GM18511 (cell line): ENCODE measurements at regions not wholly inside any gene's neighbourhood (a gene's known extent, or its start where the extent isn't known, plus 50 kb on each side); places are given as distances from the start of the nearest gene placed in this dataset.
"Not testable (repeated sequence)": the region's sequence is repeated elsewhere in the genome, so short reads cannot be mapped to it uniquely, and the experiment has no call there.

ENCODE experiments used
- ATAC-seq: cut with Tn5 transposase; IDR thresholded peaks from one replicate; pipeline ENCODE4 v1.9.1; 2021; ENCODE audit warnings: mild to moderate bottlenecking, moderate library complexity; ENCODE audit not compliant: unreplicated experiment

DNA sequence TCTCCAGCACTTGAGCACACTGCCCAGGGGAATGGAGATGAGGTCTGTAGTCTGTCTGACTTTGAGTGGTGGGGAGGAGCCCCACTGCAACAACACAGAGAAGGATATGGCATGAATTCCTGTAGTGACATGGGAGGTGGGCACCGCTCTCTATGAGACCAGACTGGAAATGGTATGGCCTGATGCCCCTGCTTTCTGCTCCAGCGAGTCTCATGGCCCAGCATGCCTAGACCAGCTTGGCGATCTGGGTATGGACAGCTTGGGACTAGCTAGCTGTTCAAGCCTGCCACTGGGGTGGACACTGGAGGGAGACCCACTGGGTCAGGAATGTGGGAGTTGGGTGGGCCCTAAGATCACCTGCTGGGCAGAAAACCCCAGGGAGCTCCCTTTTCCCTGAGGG, 477.8 kb upstream of the SEL1L start:
- ATAC-seq: no peak

DNA sequence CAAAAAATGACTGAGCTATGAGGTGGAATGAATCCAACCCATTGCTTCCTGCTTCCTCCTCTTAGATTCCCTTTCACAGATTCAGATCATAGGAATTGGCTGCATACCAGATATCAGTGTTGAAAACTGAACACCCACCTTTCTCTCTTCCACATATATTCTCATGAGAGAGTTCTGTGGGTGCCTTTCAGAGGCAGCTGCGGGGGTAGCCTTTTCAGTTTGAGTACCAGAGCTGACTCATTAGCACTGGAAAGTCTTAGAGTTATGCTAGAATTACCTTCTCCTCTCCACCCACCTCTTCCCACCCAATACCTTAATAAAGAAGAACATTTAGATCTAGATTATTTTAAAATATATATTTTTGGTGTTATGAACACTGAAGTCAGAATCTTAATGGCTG, 495.4 kb upstream of the SEL1L start:
- no peak for ATAC-seq

DNA sequence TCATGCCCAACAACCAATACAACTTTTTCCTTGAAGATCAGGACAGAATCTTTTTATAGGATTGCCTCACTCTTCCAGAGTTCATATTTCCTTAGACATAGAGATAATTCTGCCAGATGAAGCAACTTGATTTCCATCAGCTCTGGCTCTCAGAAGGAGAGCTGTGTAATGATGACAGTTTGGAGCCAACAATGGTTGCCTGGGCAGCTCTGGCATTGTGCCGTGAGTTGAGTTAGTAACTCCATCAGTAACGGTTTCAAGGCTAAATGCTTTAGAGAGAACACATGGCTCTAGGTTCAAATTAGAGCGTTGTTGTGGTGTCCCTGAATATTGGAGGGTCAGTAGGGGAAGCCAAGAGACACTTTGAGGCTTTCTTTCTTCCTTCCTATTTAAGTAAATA, 501.7 kb upstream of the SEL1L start:
- ATAC-seq: no peak

DNA sequence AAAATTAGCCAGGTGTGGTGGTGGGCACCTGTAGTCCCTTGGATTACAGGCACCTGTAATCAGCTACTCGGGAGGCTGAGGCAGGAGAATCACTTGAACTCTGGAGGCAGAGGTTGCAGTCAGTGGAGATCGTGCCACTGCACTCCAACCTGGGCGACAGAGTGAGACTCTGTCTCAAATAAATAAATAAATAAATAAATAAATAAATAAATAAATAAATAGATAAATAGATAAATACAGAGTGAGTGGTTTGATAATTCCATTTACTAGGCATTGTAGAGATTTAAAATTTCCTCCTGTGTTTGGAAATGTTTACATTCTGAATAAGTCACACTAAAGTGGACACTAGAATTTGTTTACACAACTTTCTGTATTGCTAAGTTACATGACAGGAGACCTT, 504.4 kb upstream of the SEL1L start:
- not testable (repeated sequence) for ATAC-seq

DNA sequence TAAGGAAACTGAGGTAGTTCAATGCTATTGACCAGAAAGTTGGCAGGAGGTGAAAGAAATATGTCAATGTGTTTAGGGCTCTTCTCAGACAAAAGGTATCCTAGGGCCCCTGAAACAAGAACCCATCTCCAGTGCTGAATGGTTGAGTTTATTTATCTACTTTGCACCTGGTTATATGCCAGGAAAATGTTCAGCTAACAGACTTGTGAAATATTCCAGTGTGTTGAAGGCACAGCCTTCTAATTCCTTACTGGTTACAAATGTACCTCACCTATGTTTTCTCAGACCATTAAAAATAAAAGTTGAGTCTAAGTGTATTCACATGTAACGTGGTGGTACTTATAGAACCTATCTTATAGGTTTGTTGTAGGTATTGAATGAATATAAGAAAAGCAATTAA, 511.7 kb upstream of the SEL1L start:
- no peak for ATAC-seq

DNA sequence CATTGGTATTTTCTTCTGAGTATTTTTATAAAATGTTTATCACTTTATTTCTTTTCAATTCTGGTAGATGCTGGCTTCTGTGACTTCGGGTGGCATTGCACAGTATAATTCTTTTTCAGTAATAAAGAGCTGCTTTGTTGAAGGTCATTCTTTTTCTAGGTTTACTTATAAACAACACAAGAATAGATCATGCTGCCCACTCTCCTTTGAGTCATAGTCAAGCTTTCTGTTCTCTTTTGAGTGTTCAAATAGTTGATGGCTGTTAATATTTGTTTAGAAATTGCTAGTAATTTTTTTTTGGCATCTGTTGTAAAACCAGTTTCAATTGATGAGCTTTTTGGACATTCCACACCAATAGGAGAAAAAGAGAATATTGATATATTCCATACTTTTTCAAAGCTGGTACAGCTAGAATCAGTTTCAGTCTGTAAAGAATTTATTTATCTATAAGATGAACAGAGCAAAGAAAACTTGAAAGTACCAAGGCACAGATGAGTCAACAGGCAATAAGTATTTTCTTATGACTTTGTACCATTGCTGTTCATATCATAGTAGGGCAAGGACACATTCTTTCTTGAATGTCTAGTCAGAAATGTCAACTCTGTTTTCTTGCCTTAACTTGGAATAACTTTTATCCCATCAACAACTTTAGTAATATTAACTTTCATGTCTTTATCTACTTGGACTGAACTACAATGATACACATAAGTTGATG, 513.0 kb upstream of the SEL1L start:
- peak; percentile 72 for ATAC-seq

DNA sequence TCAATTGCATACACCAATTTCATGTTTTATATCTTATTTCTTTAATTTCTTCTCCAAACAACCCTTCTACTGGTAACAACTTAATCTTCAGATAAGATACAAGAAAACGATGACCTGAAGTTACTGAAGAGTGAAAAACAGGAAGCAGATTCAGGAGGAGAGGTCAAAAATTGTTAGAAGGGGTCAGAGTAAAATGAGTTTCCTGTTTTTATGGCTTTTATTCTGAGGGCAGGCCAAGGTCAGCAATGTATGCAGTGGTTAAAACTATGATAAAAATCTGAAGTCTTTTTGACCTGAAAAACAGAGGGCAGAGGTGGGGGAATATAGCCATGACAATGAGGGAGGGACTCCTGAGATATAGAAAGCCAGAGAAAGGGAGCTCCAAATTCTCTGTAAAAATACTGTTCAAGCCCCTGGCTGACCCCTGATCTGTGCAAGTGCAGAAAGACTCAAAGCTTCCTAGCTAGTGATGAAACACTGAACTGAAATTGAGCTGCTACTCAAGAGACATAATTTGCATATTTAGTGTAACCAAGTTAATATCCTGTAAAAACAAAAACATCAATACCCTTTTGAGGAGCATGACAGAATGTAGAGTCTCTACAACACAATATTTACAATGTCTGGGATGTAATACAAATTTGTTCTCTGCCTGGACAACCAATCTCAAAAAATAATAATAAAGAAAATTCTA, 514.3 kb upstream of the SEL1L start:
- peak; percentile 44 for ATAC-seq

DNA sequence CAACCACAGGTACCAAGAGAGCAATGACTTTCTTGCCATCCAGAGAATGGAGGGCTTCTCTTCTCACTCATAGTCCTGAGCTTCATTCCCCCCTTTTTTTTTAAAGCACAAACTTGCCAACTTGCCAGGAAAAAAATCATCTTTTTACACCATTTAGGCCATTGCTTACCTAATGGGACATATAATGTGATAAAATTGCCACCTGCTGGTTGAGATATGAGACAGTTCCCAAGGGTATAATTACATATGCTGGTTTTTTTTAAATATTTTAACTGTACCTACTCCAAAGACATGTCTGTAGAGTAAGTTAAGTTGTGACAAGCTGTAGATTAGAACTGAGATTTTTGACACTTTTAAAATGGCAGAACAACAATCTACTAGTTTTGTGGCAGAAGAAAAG, 519.1 kb upstream of the SEL1L start:
- ATAC-seq: no peak

DNA sequence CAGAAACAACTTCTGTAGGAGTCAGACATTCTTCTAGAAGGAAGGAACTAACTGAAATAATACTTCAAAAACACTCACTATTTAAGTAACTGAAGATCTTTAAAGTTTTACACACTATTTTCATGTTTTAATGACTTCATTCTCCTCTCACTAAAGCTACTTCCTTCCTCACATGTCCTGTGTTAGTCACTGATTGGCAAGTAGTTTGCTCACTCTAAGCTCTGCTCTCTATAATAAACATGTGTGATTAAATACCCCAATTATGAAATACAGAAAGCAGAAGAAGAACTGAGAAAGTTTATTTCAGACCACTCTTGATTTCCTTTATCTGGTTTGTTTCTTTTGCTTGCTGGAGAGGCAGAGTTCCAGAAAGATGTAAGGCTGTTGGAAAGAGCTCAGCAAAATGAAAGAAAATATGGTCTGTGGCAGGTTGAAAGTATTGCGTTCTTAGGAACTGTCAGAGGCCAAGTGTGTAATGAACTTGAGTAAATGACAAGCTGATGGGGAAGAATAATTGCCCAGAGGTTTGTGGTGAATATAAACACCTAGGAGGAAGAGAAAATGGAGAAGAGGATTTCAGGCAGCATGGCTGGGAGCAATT, 522.0 kb upstream of the SEL1L start:
- no peak for ATAC-seq

DNA sequence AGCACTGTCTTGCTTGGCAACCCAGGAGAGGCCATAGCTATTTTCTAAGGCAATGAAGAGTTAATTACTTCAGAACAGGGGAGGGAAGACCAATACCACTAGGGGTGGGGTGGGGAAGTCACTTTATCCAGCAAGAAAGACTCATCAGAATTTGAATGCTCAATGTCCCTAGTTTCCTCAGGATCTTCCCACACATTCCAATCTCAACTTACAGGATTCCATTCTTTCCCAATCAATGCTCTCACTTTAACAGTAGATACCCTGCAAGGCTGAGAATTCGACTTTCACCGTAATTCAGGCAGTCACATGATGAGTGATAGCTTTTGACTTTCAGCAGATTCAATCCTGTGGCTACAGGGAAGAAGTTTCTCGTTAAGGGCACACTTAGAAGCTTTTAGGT, 526.6 kb upstream of the SEL1L start:
- no peak for ATAC-seq

DNA sequence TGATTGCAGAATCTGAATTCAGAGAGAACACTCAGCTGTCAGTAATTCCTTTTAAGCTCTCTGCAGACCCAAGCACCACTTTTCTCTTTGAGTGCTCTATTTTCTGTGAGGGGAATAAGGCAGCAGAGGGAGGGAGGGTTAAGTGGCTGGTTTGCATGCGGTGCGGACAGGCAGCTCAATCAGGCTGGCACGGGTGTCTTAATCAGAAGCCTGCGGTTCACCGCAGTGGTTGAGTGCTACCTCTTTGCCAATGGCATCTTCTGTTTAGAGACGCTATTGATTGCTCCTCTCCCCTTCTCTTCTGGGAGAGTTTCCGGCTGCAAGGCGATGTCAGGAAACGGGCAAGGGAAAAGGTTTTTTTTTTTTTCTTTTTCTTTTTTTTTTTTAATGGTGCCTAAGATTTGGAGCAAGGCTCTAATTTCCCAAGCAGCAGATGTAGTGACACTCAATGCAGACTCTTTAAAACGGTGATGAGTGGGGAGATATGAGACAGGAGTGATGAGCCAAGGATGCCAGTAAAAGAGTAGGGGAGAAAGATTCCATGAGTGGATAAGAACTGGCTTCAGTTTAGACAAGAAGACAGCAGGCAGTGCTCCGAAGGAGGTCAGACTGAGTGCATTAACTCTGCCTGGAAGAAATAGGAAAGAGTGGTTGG, 533.7 kb upstream of the SEL1L start:
- no peak for ATAC-seq

DNA sequence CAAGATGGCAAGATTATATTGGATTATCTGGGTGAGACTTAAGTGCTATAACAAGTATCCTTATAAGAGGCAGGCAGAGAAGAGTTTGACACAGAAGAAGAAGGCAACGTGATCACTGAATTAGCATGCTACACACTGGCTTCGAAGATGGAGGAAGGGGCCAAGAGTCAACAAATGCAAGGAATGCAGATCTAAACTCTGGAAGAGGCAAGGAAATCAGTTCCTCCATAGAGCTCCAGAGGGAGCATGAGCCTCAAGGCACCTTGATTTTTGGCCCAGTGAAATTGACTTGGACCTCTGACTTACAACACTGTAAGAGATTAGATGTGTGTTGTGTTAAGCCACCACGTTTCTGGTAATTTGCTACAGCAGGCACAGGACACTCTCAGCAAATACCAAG, 536.4 kb upstream of the SEL1L start:
- no peak for ATAC-seq

DNA sequence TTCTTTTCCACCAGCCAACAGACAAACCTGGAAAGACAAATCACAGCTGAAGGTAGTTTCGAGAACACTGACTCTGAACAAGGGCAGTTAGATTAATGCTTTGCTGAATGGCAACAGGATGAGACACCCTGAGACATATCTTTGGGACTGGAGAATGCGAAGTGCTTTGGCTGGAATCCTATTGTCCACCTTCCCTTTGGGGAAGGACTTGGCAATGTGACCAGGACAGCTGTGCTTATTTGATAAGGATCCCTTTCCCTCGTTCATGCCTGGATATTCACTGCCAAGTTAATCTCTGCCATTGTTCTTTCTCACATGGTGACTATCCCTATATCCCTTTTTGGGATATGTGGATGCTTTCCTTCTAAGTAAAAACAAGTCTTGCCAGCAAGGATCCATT, 537.1 kb upstream of the SEL1L start:
- no peak for ATAC-seq

DNA sequence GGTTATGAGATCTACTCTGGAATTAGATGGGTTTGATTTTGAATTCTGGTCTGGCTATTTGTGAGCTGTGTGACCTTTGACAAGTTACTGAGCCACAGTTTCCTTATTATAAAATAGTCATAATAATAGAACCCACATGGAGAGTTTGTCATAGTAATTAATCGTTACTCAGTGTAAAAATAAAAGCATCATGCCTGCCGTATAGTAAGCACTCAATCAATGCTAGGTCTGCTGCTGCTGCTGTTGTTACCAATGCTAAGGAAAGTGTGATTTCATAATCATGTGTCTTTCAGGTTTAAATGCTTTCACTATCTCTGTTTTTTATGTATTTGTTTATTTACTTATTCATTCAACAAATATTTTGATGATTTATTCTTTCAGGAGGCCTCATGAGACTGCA, 539.9 kb upstream of the SEL1L start:
- ATAC-seq: no peak

DNA sequence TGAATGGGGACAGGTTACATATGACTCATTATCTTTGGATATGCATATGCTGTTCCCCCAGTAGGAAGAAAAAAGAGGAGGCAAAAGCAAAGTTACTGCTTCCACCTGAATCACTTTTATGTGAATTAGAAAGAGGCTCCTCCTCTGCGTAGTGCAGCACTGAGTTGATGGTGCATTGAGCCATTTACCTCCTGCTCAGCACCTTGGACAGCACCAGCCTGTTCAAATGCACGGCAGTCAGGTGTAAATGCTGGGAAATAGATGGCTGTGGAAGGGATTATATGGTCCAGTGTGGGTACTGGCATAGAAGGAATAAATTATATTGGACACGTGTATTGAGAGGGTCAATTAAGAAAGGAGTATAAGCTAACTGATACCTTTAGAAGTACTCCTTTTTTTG, 541.9 kb upstream of the SEL1L start:
- ATAC-seq: no peak

DNA sequence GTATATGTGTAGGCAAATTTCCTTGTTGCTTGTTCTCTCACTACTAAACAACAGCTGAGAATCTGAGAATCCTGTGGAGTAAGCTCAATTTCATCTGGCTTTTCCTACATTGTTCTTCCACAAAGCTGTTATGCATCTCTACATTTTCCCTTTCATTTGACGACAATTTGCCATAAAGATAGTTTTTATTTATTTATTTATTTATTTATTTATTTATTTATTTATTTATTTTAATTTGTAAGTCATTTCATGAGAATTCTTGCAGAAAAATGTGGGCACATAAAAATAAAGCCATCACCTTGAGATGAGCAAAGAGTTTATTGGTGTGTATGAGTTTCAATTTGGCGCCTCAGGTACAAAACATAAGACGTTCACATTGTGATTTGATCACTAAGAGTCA, 545.9 kb upstream of the SEL1L start:
- ATAC-seq: no peak

DNA sequence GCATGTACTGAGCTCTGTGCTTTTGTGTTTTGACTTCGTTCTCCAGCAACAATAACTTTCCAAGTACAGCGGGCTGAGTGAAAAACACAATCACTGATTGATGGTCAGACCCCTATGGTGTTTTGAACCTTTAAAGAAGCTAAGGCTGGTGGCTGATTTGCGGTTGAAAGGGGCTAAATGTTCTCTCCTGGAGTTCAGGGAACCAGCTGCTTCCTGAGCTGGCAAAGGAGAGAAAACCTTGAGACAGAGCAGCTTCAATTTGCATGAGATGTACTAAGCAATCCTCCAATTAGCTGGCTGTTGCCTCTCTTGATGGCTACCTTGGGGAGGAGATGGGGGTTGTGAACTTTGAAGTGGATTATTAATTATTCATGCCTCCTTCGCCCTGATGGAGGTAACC, 546.7 kb upstream of the SEL1L start:
- no peak for ATAC-seq

DNA sequence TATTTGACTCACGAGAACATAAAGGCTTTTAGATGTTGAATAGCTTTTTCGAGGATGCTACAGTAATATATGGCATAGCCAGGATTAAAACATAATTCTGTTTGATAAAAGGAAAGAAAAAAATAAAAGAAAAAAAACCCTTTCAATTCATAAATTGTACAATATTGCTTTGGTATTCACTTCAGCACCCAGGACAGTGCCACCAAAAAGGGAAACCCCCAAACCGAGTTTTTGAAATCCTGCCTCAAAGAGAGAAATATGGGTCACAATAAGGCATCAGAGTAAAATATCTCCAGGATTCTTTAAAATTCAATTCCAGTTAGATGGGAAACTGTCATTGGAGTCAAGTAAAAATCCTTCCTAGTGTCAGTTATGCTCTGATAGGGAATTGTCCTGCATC, 551.2 kb upstream of the SEL1L start:
- ATAC-seq: no peak

DNA sequence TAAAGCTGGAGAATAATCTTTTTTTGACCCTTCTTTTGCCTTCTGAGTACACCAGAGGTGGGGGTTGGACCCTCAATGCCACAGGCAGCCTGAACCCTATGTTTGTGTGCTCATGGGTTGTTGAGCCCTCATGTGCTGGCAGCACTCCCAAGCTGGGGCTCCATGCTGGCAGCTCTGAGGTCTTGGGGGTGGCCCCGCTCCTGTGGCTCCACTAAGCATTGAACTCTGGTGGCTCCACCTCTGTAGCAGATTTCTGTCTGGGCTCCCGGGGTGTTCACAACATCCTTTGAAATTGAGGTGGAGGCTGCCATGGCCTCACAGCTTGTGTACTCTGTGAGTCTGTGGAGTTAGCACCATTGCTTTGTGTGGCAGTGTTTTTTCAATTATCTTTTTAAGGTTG, 557.4 kb upstream of the SEL1L start:
- no peak for ATAC-seq

DNA sequence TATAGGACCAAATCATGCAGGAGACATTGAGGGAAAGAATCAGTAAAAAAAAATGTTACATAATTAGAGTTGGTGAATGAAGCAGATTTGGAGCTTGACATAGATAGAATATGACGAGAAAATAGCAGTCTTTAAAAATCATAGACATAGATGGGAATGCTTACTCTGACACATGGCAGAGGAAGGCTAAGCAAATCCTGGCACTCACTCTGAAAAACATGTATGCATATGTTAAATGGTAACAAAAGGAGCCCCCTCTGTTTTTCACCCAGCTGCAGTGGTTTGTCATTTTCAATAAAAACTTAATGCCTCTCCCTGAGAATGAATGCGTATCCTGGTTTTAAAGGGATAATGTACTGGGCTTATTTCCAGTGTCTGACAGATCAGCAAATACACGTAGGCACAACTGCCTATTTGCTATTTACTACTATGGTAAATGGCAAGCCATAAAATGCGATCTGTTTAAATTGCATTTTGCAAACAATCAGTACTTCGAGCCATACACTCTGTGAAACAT, 561.2 kb upstream of the SEL1L start:
- no peak for ATAC-seq

DNA sequence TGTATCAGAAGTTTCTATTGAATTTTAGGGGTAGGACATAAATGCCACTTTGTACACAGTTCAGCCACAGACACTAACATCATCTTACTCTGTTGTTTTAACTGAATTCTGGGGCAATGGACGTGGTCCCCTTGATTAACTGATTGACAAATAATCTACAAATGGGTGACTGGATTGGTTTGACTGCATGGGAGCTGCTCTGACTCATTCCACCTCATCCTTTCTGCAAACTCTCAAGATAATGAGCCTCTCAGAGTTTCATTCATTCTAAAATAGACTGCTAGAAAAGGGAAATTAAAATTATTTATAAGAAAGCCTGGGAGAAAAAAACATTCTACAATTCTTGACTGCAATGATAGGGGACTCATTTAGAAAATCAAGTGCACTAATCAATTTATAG, 570.4 kb upstream of the SEL1L start:
- no peak for ATAC-seq
